K562 (cell line): ENCODE measurements at regions not wholly inside any gene's neighbourhood (a gene's known extent, or its start where the extent isn't known, plus 50 kb on each side); places are given as distances from the start of the nearest gene placed in this dataset.

ENCODE experiments used
- ETV6 ChIP-seq, 3 experiments: fragments of 150-350 bp in 1 of 3; sonication (generic) in 1 of 3; formaldehyde crosslinking in 1 of 3; IDR thresholded peaks; 2 replicates each; pipeline versions ENCODE4 v1.6.1 to v1.8.0; 2014 to 2022; ENCODE audit warnings: borderline replicate concordance in 2 of 3, low read depth in 2 of 3, antibody characterized with exemption in 1 of 3, low read length in 1 of 3, mild to moderate bottlenecking in 1 of 3, missing genetic modification reagents in 1 of 3
- KDM2B ChIP-seq: fragments of 250-450 bp; sonication (Bioruptor Pico); IDR thresholded peaks from 2 replicates; pipeline ENCODE4 v1.8.0; 2021; ENCODE audit warnings: mild to moderate bottlenecking, moderate library complexity
- PHF21A ChIP-seq: fragments of 450-650 bp; IDR thresholded peaks from 2 replicates; pipeline ENCODE4 v1.6.1; 2017; ENCODE audit warnings: low read depth, borderline replicate concordance
- RAD51 ChIP-seq: fragments of 450-650 bp; IDR thresholded peaks from 2 replicates; pipeline ENCODE4 v1.7.1; 2016; ENCODE audit warnings: low read depth, mild to moderate bottlenecking, borderline replicate concordance
- SRSF3 ChIP-seq: fragments of 200-400 bp; formaldehyde crosslinking; IDR thresholded peaks from 2 replicates; pipeline ENCODE4 v1.6.1; 2016; ENCODE audit warnings: mild to moderate bottlenecking, low read length, moderate library complexity; ENCODE audit not compliant: insufficient read depth
- ZNF609 ChIP-seq: sonication (generic); formaldehyde crosslinking; IDR thresholded peaks from 2 replicates; pipeline ENCODE4 v1.8.1; 2023; ENCODE audit warnings: missing genetic modification reagents, mild to moderate bottlenecking, borderline replicate concordance
- TF ChIP-seq, protein P1 (sequence below): fragments of 450-650 bp; IDR thresholded peaks from 2 replicates; pipeline ENCODE4 v1.6.1; 2016; ENCODE audit warnings: mild to moderate bottlenecking, moderate library complexity

- no peak for TF ChIP-seq ZNF609 (CRISPR knock-in tag)
- TF ChIP-seq RAD51, result no peak
- no peak for TF ChIP-seq SRSF3
- TF ChIP-seq PHF21A, result no peak
- TF ChIP-seq ETV6 (IDR thresholded peaks at IDR 0.05; ENCODE audit: borderline replicate concordance in 1 of 2, low read depth in 2 of 2, low read length in 1 of 2), result no peak
- no peak for TF ChIP-seq ETV6 (CRISPR knock-in tag; IDR thresholded peaks at IDR 0.05; ENCODE audit: borderline replicate concordance)
- TF ChIP-seq, protein P1, sequence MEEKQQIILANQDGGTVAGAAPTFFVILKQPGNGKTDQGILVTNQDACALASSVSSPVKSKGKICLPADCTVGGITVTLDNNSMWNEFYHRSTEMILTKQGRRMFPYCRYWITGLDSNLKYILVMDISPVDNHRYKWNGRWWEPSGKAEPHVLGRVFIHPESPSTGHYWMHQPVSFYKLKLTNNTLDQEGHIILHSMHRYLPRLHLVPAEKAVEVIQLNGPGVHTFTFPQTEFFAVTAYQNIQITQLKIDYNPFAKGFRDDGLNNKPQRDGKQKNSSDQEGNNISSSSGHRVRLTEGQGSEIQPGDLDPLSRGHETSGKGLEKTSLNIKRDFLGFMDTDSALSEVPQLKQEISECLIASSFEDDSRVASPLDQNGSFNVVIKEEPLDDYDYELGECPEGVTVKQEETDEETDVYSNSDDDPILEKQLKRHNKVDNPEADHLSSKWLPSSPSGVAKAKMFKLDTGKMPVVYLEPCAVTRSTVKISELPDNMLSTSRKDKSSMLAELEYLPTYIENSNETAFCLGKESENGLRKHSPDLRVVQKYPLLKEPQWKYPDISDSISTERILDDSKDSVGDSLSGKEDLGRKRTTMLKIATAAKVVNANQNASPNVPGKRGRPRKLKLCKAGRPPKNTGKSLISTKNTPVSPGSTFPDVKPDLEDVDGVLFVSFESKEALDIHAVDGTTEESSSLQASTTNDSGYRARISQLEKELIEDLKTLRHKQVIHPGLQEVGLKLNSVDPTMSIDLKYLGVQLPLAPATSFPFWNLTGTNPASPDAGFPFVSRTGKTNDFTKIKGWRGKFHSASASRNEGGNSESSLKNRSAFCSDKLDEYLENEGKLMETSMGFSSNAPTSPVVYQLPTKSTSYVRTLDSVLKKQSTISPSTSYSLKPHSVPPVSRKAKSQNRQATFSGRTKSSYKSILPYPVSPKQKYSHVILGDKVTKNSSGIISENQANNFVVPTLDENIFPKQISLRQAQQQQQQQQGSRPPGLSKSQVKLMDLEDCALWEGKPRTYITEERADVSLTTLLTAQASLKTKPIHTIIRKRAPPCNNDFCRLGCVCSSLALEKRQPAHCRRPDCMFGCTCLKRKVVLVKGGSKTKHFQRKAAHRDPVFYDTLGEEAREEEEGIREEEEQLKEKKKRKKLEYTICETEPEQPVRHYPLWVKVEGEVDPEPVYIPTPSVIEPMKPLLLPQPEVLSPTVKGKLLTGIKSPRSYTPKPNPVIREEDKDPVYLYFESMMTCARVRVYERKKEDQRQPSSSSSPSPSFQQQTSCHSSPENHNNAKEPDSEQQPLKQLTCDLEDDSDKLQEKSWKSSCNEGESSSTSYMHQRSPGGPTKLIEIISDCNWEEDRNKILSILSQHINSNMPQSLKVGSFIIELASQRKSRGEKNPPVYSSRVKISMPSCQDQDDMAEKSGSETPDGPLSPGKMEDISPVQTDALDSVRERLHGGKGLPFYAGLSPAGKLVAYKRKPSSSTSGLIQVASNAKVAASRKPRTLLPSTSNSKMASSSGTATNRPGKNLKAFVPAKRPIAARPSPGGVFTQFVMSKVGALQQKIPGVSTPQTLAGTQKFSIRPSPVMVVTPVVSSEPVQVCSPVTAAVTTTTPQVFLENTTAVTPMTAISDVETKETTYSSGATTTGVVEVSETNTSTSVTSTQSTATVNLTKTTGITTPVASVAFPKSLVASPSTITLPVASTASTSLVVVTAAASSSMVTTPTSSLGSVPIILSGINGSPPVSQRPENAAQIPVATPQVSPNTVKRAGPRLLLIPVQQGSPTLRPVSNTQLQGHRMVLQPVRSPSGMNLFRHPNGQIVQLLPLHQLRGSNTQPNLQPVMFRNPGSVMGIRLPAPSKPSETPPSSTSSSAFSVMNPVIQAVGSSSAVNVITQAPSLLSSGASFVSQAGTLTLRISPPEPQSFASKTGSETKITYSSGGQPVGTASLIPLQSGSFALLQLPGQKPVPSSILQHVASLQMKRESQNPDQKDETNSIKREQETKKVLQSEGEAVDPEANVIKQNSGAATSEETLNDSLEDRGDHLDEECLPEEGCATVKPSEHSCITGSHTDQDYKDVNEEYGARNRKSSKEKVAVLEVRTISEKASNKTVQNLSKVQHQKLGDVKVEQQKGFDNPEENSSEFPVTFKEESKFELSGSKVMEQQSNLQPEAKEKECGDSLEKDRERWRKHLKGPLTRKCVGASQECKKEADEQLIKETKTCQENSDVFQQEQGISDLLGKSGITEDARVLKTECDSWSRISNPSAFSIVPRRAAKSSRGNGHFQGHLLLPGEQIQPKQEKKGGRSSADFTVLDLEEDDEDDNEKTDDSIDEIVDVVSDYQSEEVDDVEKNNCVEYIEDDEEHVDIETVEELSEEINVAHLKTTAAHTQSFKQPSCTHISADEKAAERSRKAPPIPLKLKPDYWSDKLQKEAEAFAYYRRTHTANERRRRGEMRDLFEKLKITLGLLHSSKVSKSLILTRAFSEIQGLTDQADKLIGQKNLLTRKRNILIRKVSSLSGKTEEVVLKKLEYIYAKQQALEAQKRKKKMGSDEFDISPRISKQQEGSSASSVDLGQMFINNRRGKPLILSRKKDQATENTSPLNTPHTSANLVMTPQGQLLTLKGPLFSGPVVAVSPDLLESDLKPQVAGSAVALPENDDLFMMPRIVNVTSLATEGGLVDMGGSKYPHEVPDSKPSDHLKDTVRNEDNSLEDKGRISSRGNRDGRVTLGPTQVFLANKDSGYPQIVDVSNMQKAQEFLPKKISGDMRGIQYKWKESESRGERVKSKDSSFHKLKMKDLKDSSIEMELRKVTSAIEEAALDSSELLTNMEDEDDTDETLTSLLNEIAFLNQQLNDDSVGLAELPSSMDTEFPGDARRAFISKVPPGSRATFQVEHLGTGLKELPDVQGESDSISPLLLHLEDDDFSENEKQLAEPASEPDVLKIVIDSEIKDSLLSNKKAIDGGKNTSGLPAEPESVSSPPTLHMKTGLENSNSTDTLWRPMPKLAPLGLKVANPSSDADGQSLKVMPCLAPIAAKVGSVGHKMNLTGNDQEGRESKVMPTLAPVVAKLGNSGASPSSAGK, result no peak
- no peak for TF ChIP-seq KDM2B (CRISPR knock-in tag)
Observed at GRCh38 chr4:41414412-41414779, 123.6 kb upstream of the LIMCH1 start (continued).
